WTC11 (cell line): ENCODE measurements at regions not wholly inside any gene's neighbourhood (a gene's known extent, or its start where the extent isn't known, plus 50 kb on each side); places are given as distances from the start of the nearest gene placed in this dataset.

Experiments used
- ATAC-seq: fragments of 200-7000 bp; cut with Tn5 transposase; 2 replicates; pipeline ENCODE4 v1.10.0; 2021; ENCODE audit warnings: mild to moderate bottlenecking, moderate library complexity
- CTCF ChIA-PET: fragments of 300-600 bp; sonication (Branson Sonifier 250); formaldehyde crosslinking; loops from one replicate; lab custom pipeline; 2021; ENCODE audit warnings: antibody characterized with exemption; lab: Charles Lee
- POLR2A ChIA-PET: fragments of 350-600 bp; sonication (Branson Sonifier 250); formaldehyde crosslinking; loops from one replicate; lab custom pipeline; 2021; ENCODE audit warnings: antibody characterized with exemption; lab: Charles Lee
- DNase-seq: peaks from one replicate; pipeline ENCODE4 v3.0.0; 2021; ENCODE audit warnings: low spot score
- H3K27ac Mint-ChIP-seq: 2 replicates; pipeline ENCODE4 v1.8.0; 2021; ENCODE audit warnings: mixed read lengths
- H3K27me3 Mint-ChIP-seq: 2 replicates; pipeline ENCODE4 v1.8.0; 2021; ENCODE audit warnings: low read depth, mild to moderate bottlenecking, moderate library complexity, mixed read lengths
- H3K36me3 Mint-ChIP-seq: 2 replicates; pipeline ENCODE4 v1.8.0; 2021; ENCODE audit warnings: mixed read lengths
- H3K4me1 Mint-ChIP-seq: 2 replicates; pipeline ENCODE4 v1.8.0; 2022; ENCODE audit warnings: mixed read lengths
- H3K4me3 Mint-ChIP-seq: 2 replicates; pipeline ENCODE4 v1.8.0; 2021; ENCODE audit warnings: mild to moderate bottlenecking, moderate library complexity, mixed read lengths
- H3K9me3 Mint-ChIP-seq: 2 replicates; pipeline ENCODE4 v1.8.0; 2021; ENCODE audit warnings: mixed read lengths
- FOXJ3 ChIP-seq: sonication (generic); formaldehyde crosslinking; IDR thresholded peaks from 2 replicates; pipeline ENCODE4 v1.9.0; 2021; ENCODE audit warnings: missing genetic modification reagents, mild to moderate bottlenecking, borderline replicate concordance
- NFE2L1 ChIP-seq: sonication (generic); formaldehyde crosslinking; IDR thresholded peaks from 2 replicates; pipeline ENCODE4 v1.8.1; 2023; ENCODE audit warnings: missing genetic modification reagents
- NFYB ChIP-seq: sonication (generic); formaldehyde crosslinking; conservative IDR thresholded peaks from 2 replicates; pipeline ENCODE4 v1.8.0; 2022; ENCODE audit warnings: low read depth, missing genetic modification reagents
- SOX15 ChIP-seq: fragments of 250-450 bp; sonication (Bioruptor Pico); IDR thresholded peaks from 2 replicates; pipeline ENCODE4 v1.9.0; 2021; ENCODE audit warnings: mild to moderate bottlenecking
- TCF7 ChIP-seq: sonication (generic); formaldehyde crosslinking; IDR thresholded peaks from 2 replicates; pipeline ENCODE4 v1.8.0; 2022; ENCODE audit warnings: mild to moderate bottlenecking, low read depth, missing genetic modification reagents, moderate library complexity
- ZNF121 ChIP-seq: sonication (generic); formaldehyde crosslinking; IDR thresholded peaks from 2 replicates; pipeline ENCODE4 v1.8.0; 2023; ENCODE audit warnings: missing genetic modification reagents
- ZNF219 ChIP-seq: sonication (generic); formaldehyde crosslinking; IDR thresholded peaks from 2 replicates; pipeline ENCODE4 v1.8.0; 2023; ENCODE audit warnings: missing genetic modification reagents, mild to moderate bottlenecking, borderline replicate concordance
- ZNF232 ChIP-seq: sonication (generic); formaldehyde crosslinking; IDR thresholded peaks from 2 replicates; pipeline ENCODE4 v1.8.0; 2022; ENCODE audit warnings: mild to moderate bottlenecking, missing genetic modification reagents
- TF ChIP-seq, protein P1 (sequence below): fragments of 200-600 bp; IDR thresholded peaks from 2 replicates; pipeline ENCODE4 v1.8.0; 2022; ENCODE audit warnings: antibody characterized with exemption
- TF ChIP-seq, protein P2 (sequence below): fragments of 250-450 bp; sonication (Bioruptor Pico); IDR thresholded peaks from 2 replicates; pipeline ENCODE4 v1.8.0; 2021; ENCODE audit warnings: mild to moderate bottlenecking
- TF ChIP-seq, protein P3 (sequence below): sonication (generic); formaldehyde crosslinking; IDR thresholded peaks from 2 replicates; pipeline ENCODE4 v1.8.1; 2023; ENCODE audit warnings: mild to moderate bottlenecking, missing genetic modification reagents, moderate library complexity
- TF ChIP-seq, protein P4 (sequence below): sonication (generic); formaldehyde crosslinking; conservative IDR thresholded peaks from 2 replicates; pipeline ENCODE4 v1.8.1; 2023; ENCODE audit warnings: mild to moderate bottlenecking, low read depth, missing genetic modification reagents, moderate library complexity
- TF ChIP-seq, protein P5 (sequence below): sonication (generic); formaldehyde crosslinking; IDR thresholded peaks from 2 replicates; pipeline ENCODE4 v1.8.1; 2022; ENCODE audit warnings: low read depth, missing genetic modification reagents, borderline replicate concordance
- TF ChIP-seq, protein P6 (sequence below): fragments of 250-450 bp; sonication (Bioruptor Pico); IDR thresholded peaks from 2 replicates; pipeline ENCODE4 v2.1.2; 2022; ENCODE audit warnings: mild to moderate bottlenecking, moderate library complexity

DNA sequence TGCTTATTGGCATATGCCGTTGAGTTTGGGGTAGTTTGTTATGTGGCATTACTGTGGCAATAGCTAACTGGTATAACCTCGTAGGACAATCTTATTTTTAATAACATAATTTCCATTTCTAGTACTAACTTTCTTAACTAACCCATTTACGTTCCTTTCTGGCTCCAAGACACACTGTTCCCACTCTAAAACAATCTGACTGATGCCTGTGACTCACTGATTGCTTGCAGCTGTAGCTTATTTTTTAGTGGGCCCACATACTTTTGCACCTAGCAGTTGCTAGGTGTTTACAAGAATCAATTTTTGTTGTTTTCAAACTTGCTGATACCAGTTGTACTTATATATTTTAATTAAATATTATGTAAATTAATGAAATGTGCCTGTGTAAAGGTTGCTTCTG, 52.2 kb downstream of the FAT3 start:
- ChIA-PET CTCF (no interaction called here), POLR2A (no interaction called here)
- DNase-seq (no peak), ATAC-seq (no peak)
- H3K27ac Mint-ChIP-seq, result no peak overlapping the region
- TF ChIP-seq, protein P1, sequence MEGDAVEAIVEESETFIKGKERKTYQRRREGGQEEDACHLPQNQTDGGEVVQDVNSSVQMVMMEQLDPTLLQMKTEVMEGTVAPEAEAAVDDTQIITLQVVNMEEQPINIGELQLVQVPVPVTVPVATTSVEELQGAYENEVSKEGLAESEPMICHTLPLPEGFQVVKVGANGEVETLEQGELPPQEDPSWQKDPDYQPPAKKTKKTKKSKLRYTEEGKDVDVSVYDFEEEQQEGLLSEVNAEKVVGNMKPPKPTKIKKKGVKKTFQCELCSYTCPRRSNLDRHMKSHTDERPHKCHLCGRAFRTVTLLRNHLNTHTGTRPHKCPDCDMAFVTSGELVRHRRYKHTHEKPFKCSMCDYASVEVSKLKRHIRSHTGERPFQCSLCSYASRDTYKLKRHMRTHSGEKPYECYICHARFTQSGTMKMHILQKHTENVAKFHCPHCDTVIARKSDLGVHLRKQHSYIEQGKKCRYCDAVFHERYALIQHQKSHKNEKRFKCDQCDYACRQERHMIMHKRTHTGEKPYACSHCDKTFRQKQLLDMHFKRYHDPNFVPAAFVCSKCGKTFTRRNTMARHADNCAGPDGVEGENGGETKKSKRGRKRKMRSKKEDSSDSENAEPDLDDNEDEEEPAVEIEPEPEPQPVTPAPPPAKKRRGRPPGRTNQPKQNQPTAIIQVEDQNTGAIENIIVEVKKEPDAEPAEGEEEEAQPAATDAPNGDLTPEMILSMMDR, result no peak
- TF ChIP-seq FOXJ3 (CRISPR knock-in tag), result no peak
- no peak for TF ChIP-seq TCF7 (CRISPR knock-in tag)
- TF ChIP-seq NFE2L1 (CRISPR knock-in tag), result no peak
- no peak for TF ChIP-seq ZNF232 (CRISPR knock-in tag)
- TF ChIP-seq, protein P2, sequence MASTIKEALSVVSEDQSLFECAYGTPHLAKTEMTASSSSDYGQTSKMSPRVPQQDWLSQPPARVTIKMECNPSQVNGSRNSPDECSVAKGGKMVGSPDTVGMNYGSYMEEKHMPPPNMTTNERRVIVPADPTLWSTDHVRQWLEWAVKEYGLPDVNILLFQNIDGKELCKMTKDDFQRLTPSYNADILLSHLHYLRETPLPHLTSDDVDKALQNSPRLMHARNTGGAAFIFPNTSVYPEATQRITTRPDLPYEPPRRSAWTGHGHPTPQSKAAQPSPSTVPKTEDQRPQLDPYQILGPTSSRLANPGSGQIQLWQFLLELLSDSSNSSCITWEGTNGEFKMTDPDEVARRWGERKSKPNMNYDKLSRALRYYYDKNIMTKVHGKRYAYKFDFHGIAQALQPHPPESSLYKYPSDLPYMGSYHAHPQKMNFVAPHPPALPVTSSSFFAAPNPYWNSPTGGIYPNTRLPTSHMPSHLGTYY, result no peak
- TF ChIP-seq NFYB, result no peak
- TF ChIP-seq, protein P3, sequence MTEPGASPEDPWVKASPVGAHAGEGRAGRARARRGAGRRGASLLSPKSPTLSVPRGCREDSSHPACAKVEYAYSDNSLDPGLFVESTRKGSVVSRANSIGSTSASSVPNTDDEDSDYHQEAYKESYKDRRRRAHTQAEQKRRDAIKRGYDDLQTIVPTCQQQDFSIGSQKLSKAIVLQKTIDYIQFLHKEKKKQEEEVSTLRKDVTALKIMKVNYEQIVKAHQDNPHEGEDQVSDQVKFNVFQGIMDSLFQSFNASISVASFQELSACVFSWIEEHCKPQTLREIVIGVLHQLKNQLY, result no peak
- TF ChIP-seq, protein P4, sequence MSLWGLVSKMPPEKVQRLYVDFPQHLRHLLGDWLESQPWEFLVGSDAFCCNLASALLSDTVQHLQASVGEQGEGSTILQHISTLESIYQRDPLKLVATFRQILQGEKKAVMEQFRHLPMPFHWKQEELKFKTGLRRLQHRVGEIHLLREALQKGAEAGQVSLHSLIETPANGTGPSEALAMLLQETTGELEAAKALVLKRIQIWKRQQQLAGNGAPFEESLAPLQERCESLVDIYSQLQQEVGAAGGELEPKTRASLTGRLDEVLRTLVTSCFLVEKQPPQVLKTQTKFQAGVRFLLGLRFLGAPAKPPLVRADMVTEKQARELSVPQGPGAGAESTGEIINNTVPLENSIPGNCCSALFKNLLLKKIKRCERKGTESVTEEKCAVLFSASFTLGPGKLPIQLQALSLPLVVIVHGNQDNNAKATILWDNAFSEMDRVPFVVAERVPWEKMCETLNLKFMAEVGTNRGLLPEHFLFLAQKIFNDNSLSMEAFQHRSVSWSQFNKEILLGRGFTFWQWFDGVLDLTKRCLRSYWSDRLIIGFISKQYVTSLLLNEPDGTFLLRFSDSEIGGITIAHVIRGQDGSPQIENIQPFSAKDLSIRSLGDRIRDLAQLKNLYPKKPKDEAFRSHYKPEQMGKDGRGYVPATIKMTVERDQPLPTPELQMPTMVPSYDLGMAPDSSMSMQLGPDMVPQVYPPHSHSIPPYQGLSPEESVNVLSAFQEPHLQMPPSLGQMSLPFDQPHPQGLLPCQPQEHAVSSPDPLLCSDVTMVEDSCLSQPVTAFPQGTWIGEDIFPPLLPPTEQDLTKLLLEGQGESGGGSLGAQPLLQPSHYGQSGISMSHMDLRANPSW (CRISPR knock-in tag), result no peak
- no peak for TF ChIP-seq SOX15
- TF ChIP-seq, protein P5, sequence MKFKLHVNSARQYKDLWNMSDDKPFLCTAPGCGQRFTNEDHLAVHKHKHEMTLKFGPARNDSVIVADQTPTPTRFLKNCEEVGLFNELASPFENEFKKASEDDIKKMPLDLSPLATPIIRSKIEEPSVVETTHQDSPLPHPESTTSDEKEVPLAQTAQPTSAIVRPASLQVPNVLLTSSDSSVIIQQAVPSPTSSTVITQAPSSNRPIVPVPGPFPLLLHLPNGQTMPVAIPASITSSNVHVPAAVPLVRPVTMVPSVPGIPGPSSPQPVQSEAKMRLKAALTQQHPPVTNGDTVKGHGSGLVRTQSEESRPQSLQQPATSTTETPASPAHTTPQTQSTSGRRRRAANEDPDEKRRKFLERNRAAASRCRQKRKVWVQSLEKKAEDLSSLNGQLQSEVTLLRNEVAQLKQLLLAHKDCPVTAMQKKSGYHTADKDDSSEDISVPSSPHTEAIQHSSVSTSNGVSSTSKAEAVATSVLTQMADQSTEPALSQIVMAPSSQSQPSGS (CRISPR knock-in tag), result no peak
- TF ChIP-seq ZNF121 (CRISPR knock-in tag), result no peak
- no peaks in the 10 kb centered on the region for H3K36me3 Mint-ChIP-seq
- H3K27me3 Mint-ChIP-seq, result no peaks in the 10 kb centered on the region
- no peaks in the 10 kb centered on the region for H3K9me3 Mint-ChIP-seq
- no peak overlapping the region for H3K4me3 Mint-ChIP-seq
- peaks cover 28% of the 10 kb centered on the region for H3K4me1 Mint-ChIP-seq

DNA sequence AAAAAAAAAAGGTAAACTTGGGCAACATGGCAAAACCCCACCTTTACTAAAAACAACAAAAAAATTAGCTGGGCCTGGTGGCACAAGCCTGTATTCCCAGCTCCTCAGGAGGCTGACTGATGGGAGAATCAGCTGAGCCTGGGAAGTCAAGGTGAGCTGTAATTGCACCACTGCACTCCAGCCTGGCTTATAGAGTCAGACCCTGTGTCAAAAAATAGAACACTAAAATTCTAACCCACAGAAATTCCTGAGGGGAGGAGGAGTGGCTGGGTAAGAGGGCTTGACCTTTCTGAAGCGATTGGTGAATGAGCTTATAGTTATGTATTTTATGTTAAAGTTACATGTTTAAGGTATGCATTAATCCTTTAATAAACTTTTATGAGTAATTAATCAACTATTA, 53.3 kb downstream of the FAT3 start:
- H3K27me3 Mint-ChIP-seq, result no peaks in the 10 kb centered on the region
- no peak for ATAC-seq
- H3K36me3 Mint-ChIP-seq, result no peaks in the 10 kb centered on the region
- ChIA-PET POLR2A (no interaction called here), CTCF (no interaction called here)
- H3K27ac Mint-ChIP-seq, result no peak overlapping the region
- peaks cover 20% of the 10 kb centered on the region for H3K4me1 Mint-ChIP-seq
- no peaks in the 10 kb centered on the region for H3K9me3 Mint-ChIP-seq
- no peak for DNase-seq
- TF ChIP-seq ZNF219 (CRISPR knock-in tag), result no peak
- TF ChIP-seq, protein P6, sequence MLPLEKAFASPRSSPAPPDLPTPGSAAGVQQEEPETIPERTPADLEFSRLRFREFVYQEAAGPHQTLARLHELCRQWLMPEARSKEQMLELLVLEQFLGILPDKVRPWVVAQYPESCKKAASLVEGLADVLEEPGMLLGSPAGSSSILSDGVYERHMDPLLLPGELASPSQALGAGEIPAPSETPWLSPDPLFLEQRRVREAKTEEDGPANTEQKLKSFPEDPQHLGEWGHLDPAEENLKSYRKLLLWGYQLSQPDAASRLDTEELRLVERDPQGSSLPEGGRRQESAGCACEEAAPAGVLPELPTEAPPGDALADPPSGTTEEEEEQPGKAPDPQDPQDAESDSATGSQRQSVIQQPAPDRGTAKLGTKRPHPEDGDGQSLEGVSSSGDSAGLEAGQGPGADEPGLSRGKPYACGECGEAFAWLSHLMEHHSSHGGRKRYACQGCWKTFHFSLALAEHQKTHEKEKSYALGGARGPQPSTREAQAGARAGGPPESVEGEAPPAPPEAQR (CRISPR knock-in tag), result no peak
- H3K4me3 Mint-ChIP-seq, result no peak overlapping the region
